SK-N-SH (cell line): ENCODE measurements at regions not wholly inside any gene's neighbourhood (a gene's known extent, or its start where the extent isn't known, plus 50 kb on each side); places are given as distances from the start of the nearest gene placed in this dataset.

Experiments used
- FOXM1 ChIP-seq: IDR thresholded peaks from 2 replicates; pipeline ENCODE4 v1.4.0; 2012; ENCODE audit warnings: low read depth, mild to moderate bottlenecking
- GATA2 ChIP-seq: sonication (generic); formaldehyde crosslinking; IDR thresholded peaks from 2 replicates; pipeline ENCODE4 v1.5.0; 2020; ENCODE audit warnings: mild to moderate bottlenecking, missing genetic modification reagents
- RCOR1 ChIP-seq: fragments of 150-350 bp; IDR thresholded peaks from 2 replicates; pipeline ENCODE4 v1.6.1; 2017; ENCODE audit warnings: antibody characterized with exemption, low read length

DNA sequence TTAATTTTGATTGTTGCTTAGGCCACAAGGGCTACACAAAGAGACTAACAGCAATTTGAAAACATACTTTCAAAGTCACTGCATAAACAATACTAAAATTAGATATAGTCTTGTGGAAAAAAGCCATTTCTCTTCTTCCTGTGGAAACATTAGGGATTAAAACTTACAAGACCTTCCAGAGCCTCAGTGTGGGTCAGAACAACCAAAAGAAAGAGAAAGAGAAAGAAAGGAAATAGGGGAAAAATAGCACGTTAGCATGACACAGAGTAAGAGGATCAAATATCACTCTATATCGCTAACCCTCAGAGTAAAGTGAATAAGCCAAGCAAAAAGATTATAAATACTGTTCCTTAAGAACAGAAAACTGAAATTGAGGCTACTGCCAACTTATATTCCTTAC is 127.8 kb upstream of the DIAPH2 start:
- TF ChIP-seq RCOR1: no peak
- TF ChIP-seq GATA2 (CRISPR knock-in tag): no peak
- TF ChIP-seq FOXM1: no peak
